ENCODE measurements at regions not wholly inside any gene's neighbourhood (a gene's known extent, or its start where the extent isn't known, plus 50 kb on each side); places are given as distances from the start of the nearest gene placed in this dataset.

DNA sequence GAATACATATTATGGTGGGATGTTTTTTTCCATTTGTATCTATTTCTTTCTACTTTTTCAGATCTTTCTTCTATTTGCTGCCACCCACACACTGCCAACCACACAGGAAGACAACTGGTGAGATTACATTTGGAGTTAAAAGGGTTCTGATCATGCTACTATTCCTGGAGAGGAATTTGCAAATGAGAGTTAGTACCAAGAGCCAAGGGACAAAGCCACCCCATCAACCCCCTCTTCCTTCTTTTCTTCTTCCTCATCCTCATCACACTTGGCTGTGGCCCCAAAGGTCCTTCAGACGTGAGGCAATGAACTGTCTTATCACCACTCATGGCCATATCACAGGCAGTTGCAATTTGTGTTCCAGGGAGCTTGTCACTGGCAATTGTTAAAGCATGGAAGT lies 215.6 kb upstream of the SLC14A2 start:
- H3K4me3 ChIP-seq = no peak overlapping the region
- WGBS, 3 donors = 20 to 22% (median 22%) methylated on average over 1 of the region's 1 CpG
- no peak for DNase-seq
- H3K9me3 ChIP-seq = no peaks in the 10 kb centered on the region
- no peaks in the 10 kb centered on the region for H3K4me1 ChIP-seq (ENCODE audit: insufficient read depth)
- no peaks in the 10 kb centered on the region for H3K36me3 ChIP-seq
- H3K27ac ChIP-seq = no peak overlapping the region
- intact Hi-C loops (cut with DNase I) = no loop called here
- no peaks in the 10 kb centered on the region for H3K27me3 ChIP-seq
- TF ChIP-seq EP300 (IDR thresholded peaks at IDR 0.05) (no peak), POLR2A (IDR thresholded peaks at IDR 0.05) (no peak)
- TF ChIP-seq, protein P1, sequence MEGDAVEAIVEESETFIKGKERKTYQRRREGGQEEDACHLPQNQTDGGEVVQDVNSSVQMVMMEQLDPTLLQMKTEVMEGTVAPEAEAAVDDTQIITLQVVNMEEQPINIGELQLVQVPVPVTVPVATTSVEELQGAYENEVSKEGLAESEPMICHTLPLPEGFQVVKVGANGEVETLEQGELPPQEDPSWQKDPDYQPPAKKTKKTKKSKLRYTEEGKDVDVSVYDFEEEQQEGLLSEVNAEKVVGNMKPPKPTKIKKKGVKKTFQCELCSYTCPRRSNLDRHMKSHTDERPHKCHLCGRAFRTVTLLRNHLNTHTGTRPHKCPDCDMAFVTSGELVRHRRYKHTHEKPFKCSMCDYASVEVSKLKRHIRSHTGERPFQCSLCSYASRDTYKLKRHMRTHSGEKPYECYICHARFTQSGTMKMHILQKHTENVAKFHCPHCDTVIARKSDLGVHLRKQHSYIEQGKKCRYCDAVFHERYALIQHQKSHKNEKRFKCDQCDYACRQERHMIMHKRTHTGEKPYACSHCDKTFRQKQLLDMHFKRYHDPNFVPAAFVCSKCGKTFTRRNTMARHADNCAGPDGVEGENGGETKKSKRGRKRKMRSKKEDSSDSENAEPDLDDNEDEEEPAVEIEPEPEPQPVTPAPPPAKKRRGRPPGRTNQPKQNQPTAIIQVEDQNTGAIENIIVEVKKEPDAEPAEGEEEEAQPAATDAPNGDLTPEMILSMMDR (IDR thresholded peaks at IDR 0.05) = no peak

- Histone ChIP-seq H3K4me3 (no peak overlapping the region), H3K4me1 (ENCODE audit: insufficient read depth) (no peaks in the 10 kb centered on the region), H3K27ac (no peak overlapping the region), H3K9me3 (no peaks in the 10 kb centered on the region), H3K27me3 (no peaks in the 10 kb centered on the region), H3K36me3 (no peaks in the 10 kb centered on the region)
- intact Hi-C loops (cut with DNase I) = no loop called here
- WGBS, 3 donors = 90 to 97% (median 91%) methylated on average over 2 of the region's 2 CpGs
- TF ChIP-seq POLR2A (IDR thresholded peaks at IDR 0.05) = no peak
- TF ChIP-seq, protein P1 (IDR thresholded peaks at IDR 0.05) = no peak
- TF ChIP-seq EP300 (IDR thresholded peaks at IDR 0.05) = no peak
- no peak for DNase-seq
These were observed 212.7 kb upstream of the SLC14A2 start for GRCh38 chr18:45402485-45403056.

- no peak for DNase-seq
- Histone ChIP-seq H3K4me3 (no peak overlapping the region), H3K9me3 (no peaks in the 10 kb centered on the region), H3K4me1 (ENCODE audit: insufficient read depth) (no peaks in the 10 kb centered on the region), H3K27ac (no peak overlapping the region), H3K27me3 (no peaks in the 10 kb centered on the region), H3K36me3 (no peaks in the 10 kb centered on the region)
- TF ChIP-seq EP300 (IDR thresholded peaks at IDR 0.05) = no peak
- no peak for TF ChIP-seq POLR2A (IDR thresholded peaks at IDR 0.05)
- TF ChIP-seq, protein P1 (IDR thresholded peaks at IDR 0.05) = no peak
- intact Hi-C loops (cut with DNase I) = no loop called here
- 93 to 97% (median 93%) methylated on average over 2 of the region's 2 CpGs for WGBS, 3 donors
These were observed 211.8 kb upstream of the SLC14A2 start for GRCh38 chr18:45403341-45404049.

- H3K9me3 ChIP-seq = no peaks in the 10 kb centered on the region
- no peaks in the 10 kb centered on the region for H3K27me3 ChIP-seq
- no peaks in the 10 kb centered on the region for H3K4me1 ChIP-seq (ENCODE audit: insufficient read depth)
- no peak for DNase-seq
- 77 to 84% (median 82%) methylated on average over 1 of the region's 1 CpG for WGBS, 3 donors
- intact Hi-C loops (cut with DNase I) = no loop called here
- H3K4me3 ChIP-seq = no peak overlapping the region
- H3K27ac ChIP-seq = no peak overlapping the region
- H3K36me3 ChIP-seq = no peaks in the 10 kb centered on the region
- TF ChIP-seq POLR2A (IDR thresholded peaks at IDR 0.05) = no peak
- TF ChIP-seq EP300 (IDR thresholded peaks at IDR 0.05) = no peak
- TF ChIP-seq, protein P1 (IDR thresholded peaks at IDR 0.05) = no peak
These were observed 207.1 kb upstream of the SLC14A2 start for GRCh38 chr18:45408218-45408617.

Measured in ovary (tissue), 7 donors.